SK-N-SH treated with all-trans-retinoic acid at 6 μM for 48 hours (cell line): ENCODE measurements at regions not wholly inside any gene's neighbourhood (a gene's known extent, or its start where the extent isn't known, plus 50 kb on each side); places are given as distances from the start of the nearest gene placed in this dataset.

Experiments used
- ATAC-seq: fragments of 200-7000 bp; cut with Tn5 transposase; 3 replicates; pipeline ENCODE4 v1.9.1; 2020; ENCODE audit warnings: mild to moderate bottlenecking, moderate library complexity
- ARNTL ChIP-seq: fragments of 450-650 bp; formaldehyde crosslinking; IDR thresholded peaks from 2 replicates; pipeline ENCODE4 v1.5.0; 2020; ENCODE audit warnings: low read depth, mild to moderate bottlenecking, moderate library complexity, borderline replicate concordance
- BACH2 ChIP-seq: fragments of 250-450 bp; sonication (Bioruptor Pico); IDR thresholded peaks from 2 replicates; pipeline ENCODE4 v1.9.0; 2021; ENCODE audit warnings: mild to moderate bottlenecking, borderline replicate concordance
- CSDC2 ChIP-seq: fragments of 250-450 bp; sonication (Bioruptor Pico); IDR thresholded peaks from 2 replicates; pipeline ENCODE4 v1.5.0; 2020; ENCODE audit warnings: mild to moderate bottlenecking, moderate library complexity
- ESRRG ChIP-seq: fragments of 250-450 bp; sonication (Bioruptor Pico); IDR thresholded peaks from 2 replicates; pipeline ENCODE4 v1.6.1; 2021; ENCODE audit warnings: mild to moderate bottlenecking
- GLIS3 ChIP-seq: fragments of 250-450 bp; sonication (Bioruptor Pico); IDR thresholded peaks from 2 replicates; pipeline ENCODE4 v1.5.0; 2020; ENCODE audit warnings: mild to moderate bottlenecking, moderate library complexity
- ISL1 ChIP-seq: fragments of 250-450 bp; sonication (Bioruptor Pico); IDR thresholded peaks from 2 replicates; pipeline ENCODE4 v2.1.2; 2022; ENCODE audit warnings: mild to moderate bottlenecking, moderate library complexity
- OSR1 ChIP-seq: fragments of 250-450 bp; sonication (Bioruptor Pico); IDR thresholded peaks from 2 replicates; pipeline ENCODE4 v1.8.0; 2022; ENCODE audit warnings: moderate library complexity, mild to moderate bottlenecking, inconsistent platforms
- PPARA ChIP-seq: fragments of 250-450 bp; sonication (Bioruptor Pico); IDR thresholded peaks from 2 replicates; pipeline ENCODE4 v1.5.0; 2020; ENCODE audit warnings: mild to moderate bottlenecking, borderline replicate concordance
- RARB ChIP-seq: fragments of 250-450 bp; sonication (Bioruptor Pico); IDR thresholded peaks from 2 replicates; pipeline ENCODE4 v1.8.0; 2021; ENCODE audit warnings: mild to moderate bottlenecking, moderate library complexity
- SNAI2 ChIP-seq: fragments of 250-450 bp; sonication (Bioruptor Pico); IDR thresholded peaks from 2 replicates; pipeline ENCODE4 v1.5.0; 2020; ENCODE audit warnings: mild to moderate bottlenecking, moderate library complexity
- TCF4 ChIP-seq: fragments of 250-450 bp; sonication (Bioruptor Pico); IDR thresholded peaks from 2 replicates; pipeline ENCODE4 v1.8.0; 2021; ENCODE audit warnings: mild to moderate bottlenecking, moderate library complexity, borderline replicate concordance
- TOX ChIP-seq: fragments of 250-450 bp; sonication (Bioruptor Pico); IDR thresholded peaks from 2 replicates; pipeline ENCODE4 v1.8.0; 2021; ENCODE audit warnings: mild to moderate bottlenecking, moderate library complexity, borderline replicate concordance
- ZC3H10 ChIP-seq: fragments of 250-450 bp; sonication (Bioruptor Pico); IDR thresholded peaks from 2 replicates; pipeline ENCODE4 v1.5.1; 2021; ENCODE audit warnings: mild to moderate bottlenecking, moderate library complexity
- ZFP3 ChIP-seq: fragments of 250-450 bp; sonication (Bioruptor Pico); IDR thresholded peaks from 2 replicates; pipeline ENCODE4 v1.5.0; 2020; ENCODE audit warnings: mild to moderate bottlenecking, moderate library complexity
- ZFP30 ChIP-seq: fragments of 450-650 bp; formaldehyde crosslinking; IDR thresholded peaks from 2 replicates; pipeline ENCODE4 v1.5.0; 2022; ENCODE audit warnings: mild to moderate bottlenecking, moderate library complexity
- ZNF565 ChIP-seq: fragments of 450-650 bp; formaldehyde crosslinking; conservative IDR thresholded peaks from 2 replicates; pipeline ENCODE4 v1.5.0; 2020; ENCODE audit warnings: low read depth, mild to moderate bottlenecking, moderate library complexity
- ZNF70 ChIP-seq: fragments of 450-650 bp; formaldehyde crosslinking; IDR thresholded peaks from 2 replicates; pipeline ENCODE4 v1.5.0; 2020; ENCODE audit warnings: mild to moderate bottlenecking, moderate library complexity
- ZNF8 ChIP-seq: fragments of 450-650 bp; formaldehyde crosslinking; IDR thresholded peaks from 2 replicates; pipeline ENCODE4 v1.5.0; 2020; ENCODE audit warnings: mild to moderate bottlenecking, moderate library complexity
- TF ChIP-seq, protein P1 (sequence below): fragments of 250-450 bp; sonication (Bioruptor Pico); IDR thresholded peaks from 2 replicates; pipeline ENCODE4 v1.5.1; 2020; ENCODE audit warnings: low read depth, mild to moderate bottlenecking, moderate library complexity
- TF ChIP-seq, protein P2 (sequence below): fragments of 250-450 bp; sonication (Bioruptor Pico); IDR thresholded peaks from 2 replicates; pipeline ENCODE4 v1.8.0; 2021; ENCODE audit warnings: low read depth, mild to moderate bottlenecking, moderate library complexity, borderline replicate concordance
- TF ChIP-seq, protein P3 (sequence below): fragments of 250-450 bp; sonication (Bioruptor Pico); IDR thresholded peaks from 2 replicates; pipeline ENCODE4 v1.8.0; 2020; ENCODE audit warnings: mild to moderate bottlenecking, moderate library complexity, borderline replicate concordance
- TF ChIP-seq, protein P4 (sequence below): fragments of 250-450 bp; sonication (Bioruptor Pico); IDR thresholded peaks from 2 replicates; pipeline ENCODE4 v1.5.1; 2021; ENCODE audit warnings: mild to moderate bottlenecking, moderate library complexity

DNA sequence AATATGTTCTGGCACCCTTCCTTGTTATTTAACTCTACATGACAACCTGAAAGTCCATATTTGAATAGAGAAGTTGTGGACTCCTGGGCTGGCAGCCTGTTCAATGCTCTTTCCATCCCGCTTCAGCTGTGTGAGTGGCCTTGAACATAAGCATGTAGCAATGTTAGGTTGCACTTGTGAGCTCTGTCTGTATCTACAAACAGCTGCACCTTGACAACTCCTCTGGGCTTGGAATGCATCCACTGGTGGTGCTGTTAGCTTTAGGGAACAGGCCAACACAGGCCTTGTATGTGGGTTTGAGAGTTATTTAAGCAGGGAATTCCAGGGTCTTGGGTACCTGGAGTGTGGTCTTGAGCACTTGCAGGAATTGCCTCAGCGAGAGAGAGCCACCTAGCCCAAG is 141.2 kb downstream of the DTHD1 start:
- ATAC-seq, result no peak
- TF ChIP-seq, protein P1, sequence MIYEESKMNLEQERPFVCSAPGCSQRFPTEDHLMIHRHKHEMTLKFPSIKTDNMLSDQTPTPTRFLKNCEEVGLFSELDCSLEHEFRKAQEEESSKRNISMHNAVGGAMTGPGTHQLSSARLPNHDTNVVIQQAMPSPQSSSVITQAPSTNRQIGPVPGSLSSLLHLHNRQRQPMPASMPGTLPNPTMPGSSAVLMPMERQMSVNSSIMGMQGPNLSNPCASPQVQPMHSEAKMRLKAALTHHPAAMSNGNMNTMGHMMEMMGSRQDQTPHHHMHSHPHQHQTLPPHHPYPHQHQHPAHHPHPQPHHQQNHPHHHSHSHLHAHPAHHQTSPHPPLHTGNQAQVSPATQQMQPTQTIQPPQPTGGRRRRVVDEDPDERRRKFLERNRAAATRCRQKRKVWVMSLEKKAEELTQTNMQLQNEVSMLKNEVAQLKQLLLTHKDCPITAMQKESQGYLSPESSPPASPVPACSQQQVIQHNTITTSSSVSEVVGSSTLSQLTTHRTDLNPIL (CRISPR knock-in tag), result no peak
- TF ChIP-seq, protein P2, sequence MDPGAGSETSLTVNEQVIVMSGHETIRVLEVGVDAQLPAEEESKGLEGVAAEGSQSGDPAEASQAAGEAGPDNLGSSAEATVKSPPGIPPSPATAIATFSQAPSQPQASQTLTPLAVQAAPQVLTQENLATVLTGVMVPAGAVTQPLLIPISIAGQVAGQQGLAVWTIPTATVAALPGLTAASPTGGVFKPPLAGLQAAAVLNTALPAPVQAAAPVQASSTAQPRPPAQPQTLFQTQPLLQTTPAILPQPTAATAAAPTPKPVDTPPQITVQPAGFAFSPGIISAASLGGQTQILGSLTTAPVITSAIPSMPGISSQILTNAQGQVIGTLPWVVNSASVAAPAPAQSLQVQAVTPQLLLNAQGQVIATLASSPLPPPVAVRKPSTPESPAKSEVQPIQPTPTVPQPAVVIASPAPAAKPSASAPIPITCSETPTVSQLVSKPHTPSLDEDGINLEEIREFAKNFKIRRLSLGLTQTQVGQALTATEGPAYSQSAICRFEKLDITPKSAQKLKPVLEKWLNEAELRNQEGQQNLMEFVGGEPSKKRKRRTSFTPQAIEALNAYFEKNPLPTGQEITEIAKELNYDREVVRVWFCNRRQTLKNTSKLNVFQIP (CRISPR knock-in tag), result no peak
- TF ChIP-seq PPARA (CRISPR knock-in tag) (no peak), ZNF565 (CRISPR knock-in tag) (no peak), ZNF8 (no peak), RARB (CRISPR knock-in tag) (no peak)

DNA sequence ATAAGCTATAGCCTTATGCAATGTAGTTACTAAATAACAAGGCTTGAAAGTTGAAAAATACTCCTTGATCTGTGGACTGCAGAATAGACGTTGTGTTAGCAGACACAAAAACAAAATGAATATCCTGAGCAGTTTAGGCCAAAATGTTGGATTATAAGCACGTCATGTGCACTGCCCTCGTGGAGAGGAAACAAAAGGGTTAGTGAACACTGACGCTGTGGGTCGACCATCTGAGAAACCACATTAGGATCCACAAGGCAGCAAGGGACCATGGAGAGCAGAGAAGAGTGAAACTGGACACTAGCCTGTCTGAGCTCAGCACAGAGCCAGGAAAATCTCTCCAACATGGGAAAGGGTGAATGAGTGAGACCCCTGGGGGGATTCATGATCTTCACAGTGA is 145.3 kb downstream of the DTHD1 start:
- no peak for TF ChIP-seq TCF4 (CRISPR knock-in tag)
- TF ChIP-seq ISL1, result no peak
- TF ChIP-seq ZNF70 (CRISPR knock-in tag), result no peak
- TF ChIP-seq, protein P2 (CRISPR knock-in tag), result no peak
- TF ChIP-seq RARB (CRISPR knock-in tag), result no peak
- TF ChIP-seq ZC3H10 (CRISPR knock-in tag), result no peak
- TF ChIP-seq CSDC2, result no peak
- TF ChIP-seq ZFP3, result no peak
- TF ChIP-seq SNAI2 (CRISPR knock-in tag), result no peak
- no peak for TF ChIP-seq ZFP30 (CRISPR knock-in tag)
- ATAC-seq, result no peak

DNA sequence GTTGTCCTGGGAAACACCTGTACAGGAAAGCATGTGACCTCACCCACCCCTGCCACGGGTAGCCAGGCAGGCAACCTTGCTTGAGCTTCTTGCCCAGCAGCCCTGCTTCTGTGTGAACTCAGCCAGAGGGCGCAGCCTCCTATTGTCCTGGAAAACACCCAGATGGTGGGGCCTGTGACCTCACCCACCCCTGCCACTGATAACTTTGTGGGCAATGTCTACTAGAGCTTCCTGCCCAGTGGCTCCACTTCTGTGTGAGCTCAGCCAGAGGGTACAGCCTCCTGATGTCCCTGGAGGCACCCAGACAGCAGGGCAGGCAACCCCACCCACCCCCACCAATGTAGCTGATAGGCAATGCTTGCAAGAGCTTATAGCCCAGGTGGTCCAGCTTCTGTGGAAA is 146.3 kb downstream of the DTHD1 start:
- no peak for TF ChIP-seq TOX (CRISPR knock-in tag)
- TF ChIP-seq OSR1 (CRISPR knock-in tag), result no peak
- ATAC-seq, result no peak

DNA sequence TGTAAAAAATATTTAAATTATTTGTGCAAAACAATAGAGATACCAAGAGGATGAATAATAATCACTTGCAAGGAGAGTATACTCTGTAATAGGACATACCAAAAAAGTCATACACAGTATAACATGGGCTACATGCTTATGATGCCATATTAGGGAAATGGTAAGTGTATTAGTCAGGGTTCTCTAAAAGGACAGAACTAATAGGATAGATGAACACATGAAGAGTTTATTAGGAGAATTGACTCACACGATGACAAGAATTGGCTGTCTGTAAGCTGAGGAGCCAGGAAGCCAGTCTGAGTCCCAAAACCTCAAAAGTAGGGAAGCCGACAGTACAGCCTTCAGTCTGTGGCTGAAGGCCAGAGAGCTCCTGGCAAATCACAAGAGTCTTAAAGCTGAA is 151.2 kb downstream of the DTHD1 start:
- ATAC-seq, result no peak
- TF ChIP-seq BACH2 (CRISPR knock-in tag) (no peak), ZNF565 (CRISPR knock-in tag) (no peak), ARNTL (no peak), ESRRG (no peak), ZC3H10 (CRISPR knock-in tag) (no peak), ZNF8 (no peak), GLIS3 (no peak), RARB (CRISPR knock-in tag) (no peak), ZNF70 (CRISPR knock-in tag) (no peak), ISL1 (no peak), TOX (CRISPR knock-in tag) (no peak), CSDC2 (no peak), TCF4 (CRISPR knock-in tag) (no peak), ZFP3 (no peak)
- TF ChIP-seq, protein P3, sequence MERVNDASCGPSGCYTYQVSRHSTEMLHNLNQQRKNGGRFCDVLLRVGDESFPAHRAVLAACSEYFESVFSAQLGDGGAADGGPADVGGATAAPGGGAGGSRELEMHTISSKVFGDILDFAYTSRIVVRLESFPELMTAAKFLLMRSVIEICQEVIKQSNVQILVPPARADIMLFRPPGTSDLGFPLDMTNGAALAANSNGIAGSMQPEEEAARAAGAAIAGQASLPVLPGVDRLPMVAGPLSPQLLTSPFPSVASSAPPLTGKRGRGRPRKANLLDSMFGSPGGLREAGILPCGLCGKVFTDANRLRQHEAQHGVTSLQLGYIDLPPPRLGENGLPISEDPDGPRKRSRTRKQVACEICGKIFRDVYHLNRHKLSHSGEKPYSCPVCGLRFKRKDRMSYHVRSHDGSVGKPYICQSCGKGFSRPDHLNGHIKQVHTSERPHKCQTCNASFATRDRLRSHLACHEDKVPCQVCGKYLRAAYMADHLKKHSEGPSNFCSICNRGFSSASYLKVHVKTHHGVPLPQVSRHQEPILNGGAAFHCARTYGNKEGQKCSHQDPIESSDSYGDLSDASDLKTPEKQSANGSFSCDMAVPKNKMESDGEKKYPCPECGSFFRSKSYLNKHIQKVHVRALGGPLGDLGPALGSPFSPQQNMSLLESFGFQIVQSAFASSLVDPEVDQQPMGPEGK, result no peak
- TF ChIP-seq, protein P4, sequence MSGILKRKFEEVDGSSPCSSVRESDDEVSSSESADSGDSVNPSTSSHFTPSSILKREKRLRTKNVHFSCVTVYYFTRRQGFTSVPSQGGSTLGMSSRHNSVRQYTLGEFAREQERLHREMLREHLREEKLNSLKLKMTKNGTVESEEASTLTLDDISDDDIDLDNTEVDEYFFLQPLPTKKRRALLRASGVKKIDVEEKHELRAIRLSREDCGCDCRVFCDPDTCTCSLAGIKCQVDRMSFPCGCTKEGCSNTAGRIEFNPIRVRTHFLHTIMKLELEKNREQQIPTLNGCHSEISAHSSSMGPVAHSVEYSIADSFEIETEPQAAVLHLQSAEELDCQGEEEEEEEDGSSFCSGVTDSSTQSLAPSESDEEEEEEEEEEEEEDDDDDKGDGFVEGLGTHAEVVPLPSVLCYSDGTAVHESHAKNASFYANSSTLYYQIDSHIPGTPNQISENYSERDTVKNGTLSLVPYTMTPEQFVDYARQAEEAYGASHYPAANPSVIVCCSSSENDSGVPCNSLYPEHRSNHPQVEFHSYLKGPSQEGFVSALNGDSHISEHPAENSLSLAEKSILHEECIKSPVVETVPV (CRISPR knock-in tag), result no peak
